ENCODE measurements at regions not wholly inside any gene's neighbourhood (a gene's known extent, or its start where the extent isn't known, plus 50 kb on each side); places are given as distances from the start of the nearest gene placed in this dataset.

DNA sequence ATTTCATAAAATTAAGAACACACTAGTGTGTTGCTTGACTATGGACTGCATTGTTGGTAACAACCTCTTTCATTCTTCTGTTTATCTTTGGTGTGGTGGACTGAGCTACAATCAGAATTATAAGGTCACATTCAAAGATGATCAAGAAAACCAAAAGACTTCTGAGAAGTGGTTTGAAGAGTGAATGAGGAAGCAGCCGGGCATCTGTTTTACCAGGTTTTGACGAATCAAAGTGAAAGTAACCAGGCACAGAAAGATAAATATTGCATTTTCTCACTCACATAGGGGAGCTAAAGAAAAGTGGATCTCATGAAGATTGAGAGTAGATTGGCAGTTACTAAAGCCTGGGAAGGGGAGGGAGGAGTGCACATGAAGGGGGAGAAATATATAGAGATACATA, 589.1 kb downstream of the ZNF608 start:
- no peak for DNase-seq

GRCh38 chr5:124156415-124156996, 589.9 kb downstream of the ZNF608 start:
- DNase-seq: no peak

DNA sequence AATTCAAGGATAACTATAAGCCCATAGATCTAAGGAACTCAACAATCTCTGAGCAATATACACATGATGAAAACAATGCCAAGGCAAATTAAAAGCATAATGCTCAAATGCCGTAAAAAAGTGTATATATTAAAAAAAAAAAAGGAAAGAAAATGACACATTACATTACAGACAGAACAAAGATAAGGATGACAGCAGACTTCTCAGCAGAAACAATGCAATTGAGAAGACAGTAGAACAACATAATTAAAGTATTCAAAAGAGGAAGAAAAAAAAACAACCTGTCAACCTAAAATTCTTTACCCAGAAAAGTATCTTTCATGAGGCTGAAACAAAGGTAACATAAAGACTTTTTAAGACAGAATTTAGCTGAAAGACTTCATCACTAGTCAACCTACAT, 591.7 kb downstream of the ZNF608 start:
- DNase-seq: no peak

- no peak for DNase-seq
Observed at GRCh38 chr5:124153588-124153987, 592.9 kb downstream of the ZNF608 start.

DNA sequence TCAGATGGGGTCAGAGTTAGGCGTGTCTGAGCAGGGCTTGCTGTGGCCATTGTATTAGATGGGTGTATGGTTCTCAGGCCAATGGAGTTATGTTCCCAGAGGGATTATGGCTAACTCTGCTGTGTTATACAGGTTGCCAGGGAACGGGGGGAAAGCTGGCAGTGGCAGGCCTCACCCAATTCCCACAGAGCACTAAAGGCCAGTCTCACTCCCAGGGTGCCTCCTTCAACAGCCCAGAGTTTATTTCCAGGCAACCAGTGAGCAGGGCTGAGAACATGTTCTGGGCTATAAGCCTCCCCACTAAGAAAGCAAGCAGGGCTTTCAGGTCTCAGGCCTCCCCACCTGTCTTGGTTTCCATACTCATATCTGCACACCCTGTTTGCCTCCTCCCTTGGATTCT, 597.9 kb downstream of the ZNF608 start:
- DNase-seq: no peak

DNA sequence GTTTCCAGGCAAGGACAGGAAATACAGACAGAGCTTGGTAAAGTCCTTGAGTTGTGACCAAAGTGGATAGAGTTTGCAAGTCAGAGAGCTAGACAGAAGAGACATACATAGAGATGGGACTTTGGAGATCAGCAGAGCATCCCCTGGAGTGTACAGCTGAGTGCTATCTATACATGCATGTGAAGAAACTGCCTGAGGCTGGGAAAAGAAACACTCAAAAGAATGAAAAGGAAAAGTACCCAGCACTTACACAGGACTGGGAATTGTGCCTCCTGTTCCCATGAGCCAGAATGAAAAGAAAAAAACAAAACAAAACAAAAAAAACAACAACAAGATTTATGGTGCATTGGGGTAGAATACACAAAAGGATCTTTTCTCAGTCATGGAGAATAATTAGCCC, 606.4 kb downstream of the ZNF608 start:
- no peak for DNase-seq

- no peak for DNase-seq
Observed at GRCh38 chr5:124139477-124139876, 607.0 kb downstream of the ZNF608 start.

GRCh38 chr5:124136609-124137008, 609.8 kb downstream of the ZNF608 start:
- no peak for DNase-seq

DNA sequence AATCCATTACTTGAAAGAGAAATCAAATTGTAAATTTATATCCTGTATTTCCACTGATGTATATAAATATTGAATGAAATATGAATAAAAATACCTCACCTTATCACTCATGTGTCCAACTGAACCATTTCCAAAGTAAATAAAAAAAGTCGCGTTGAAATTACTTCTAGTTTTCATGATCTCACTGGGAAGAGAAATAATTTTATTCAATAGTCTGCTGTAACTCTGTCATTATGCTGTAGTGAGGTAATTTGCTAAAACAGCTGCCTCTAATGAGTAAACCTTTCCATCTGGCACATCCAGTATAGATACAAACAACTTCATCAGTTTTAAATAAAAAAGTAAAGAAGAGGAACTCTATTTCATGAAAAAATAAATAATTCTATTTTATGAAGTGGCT, 611.5 kb downstream of the ZNF608 start:
- peak in 1 of 3 experiments; percentile 11 for DNase-seq

GRCh38 chr5:124133406-124133805, 613.0 kb downstream of the ZNF608 start:
- no peak for DNase-seq

GRCh38 chr5:124132843-124133242, 613.6 kb downstream of the ZNF608 start:
- peak in 1 of 3 experiments; percentile 2 for DNase-seq

GRCh38 chr5:124131466-124131865, 615.0 kb downstream of the ZNF608 start:
- peak in 2 of 3 experiments; percentile 22 to 79 for DNase-seq

DNA sequence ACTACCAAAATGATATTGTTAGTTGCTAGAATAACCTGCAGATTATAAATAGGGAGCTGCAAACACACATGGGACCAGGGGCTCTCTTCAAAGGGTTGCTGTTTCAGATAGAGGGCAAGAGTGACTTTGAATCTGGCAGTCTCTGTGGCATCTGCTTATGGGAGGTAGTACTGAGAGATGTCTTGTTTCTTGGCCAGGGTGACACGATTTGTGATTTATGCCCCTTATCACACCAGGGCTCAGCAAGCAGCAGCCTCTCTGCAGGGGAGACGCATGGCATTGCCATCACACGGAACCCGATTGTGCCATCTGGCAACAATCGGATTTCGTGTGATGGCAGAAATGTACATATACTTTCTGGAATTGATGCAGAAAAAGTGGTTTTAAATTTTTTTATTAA, 615.6 kb downstream of the ZNF608 start:
- peak in 2 of 3 experiments; percentile 28 to 66 for DNase-seq

- DNase-seq: no peak
Observed at GRCh38 chr5:124128867-124129266, 616.9 kb downstream of the CSNK1G3 start.

- DNase-seq: no peak
Observed at GRCh38 chr5:124126504-124127217, 614.7 kb downstream of the CSNK1G3 start.

GRCh38 chr5:124124711-124125229, 612.8 kb downstream of the CSNK1G3 start:
- DNase-seq: no peak

DNA sequence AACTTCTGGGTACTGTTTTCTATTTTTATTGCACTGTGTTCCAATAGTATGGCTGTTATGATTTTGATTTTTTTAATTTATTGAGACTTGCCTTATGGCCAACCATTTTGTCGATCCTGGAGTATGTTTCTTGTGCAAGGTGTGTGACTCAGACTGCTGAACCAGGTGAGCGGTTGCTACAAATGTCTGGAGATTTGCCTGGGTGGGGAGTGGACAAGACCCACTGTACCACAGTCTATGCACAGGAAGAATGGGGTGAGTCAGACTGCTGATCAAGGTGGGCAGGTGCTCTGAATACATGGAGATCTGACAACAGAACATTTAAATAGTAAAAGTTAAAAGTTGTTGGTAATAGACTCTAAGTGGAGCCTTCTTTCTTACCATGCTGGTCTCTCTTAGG, 609.2 kb downstream of the CSNK1G3 start:
- DNase-seq: no peak

GRCh38 chr5:124114911-124115310, 602.9 kb downstream of the CSNK1G3 start:
- DNase-seq: peak in 1 of 3 experiments; percentile 8

DNA sequence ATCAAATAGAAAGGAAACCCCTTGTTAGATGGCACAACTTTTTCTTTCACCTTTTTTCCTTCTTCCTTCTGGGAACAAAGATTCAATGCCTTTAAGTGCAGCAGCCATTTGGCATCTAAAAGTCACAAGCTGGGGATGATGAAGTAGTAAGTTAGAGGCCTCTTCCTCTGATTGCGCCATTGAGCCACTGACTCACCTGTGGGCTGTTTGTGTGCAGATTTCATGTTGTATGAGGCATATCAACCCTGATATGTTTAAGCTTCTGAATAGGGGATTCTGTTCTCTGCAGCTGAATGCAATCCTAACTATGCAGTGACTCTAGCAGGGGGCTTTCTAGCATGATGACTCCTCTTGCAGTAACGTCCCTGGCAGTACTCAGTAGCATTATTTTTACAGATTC, 599.9 kb downstream of the CSNK1G3 start:
- DNase-seq: no peak

- DNase-seq: peak in 1 of 3 experiments; percentile 17
Observed at GRCh38 chr5:124110942-124111341, 599.0 kb downstream of the CSNK1G3 start.

- DNase-seq: no peak
Observed at GRCh38 chr5:124105326-124105725, 593.3 kb downstream of the CSNK1G3 start.

GRCh38 chr5:124104821-124105220, 592.8 kb downstream of the CSNK1G3 start:
- DNase-seq: no peak

GRCh38 chr5:124104344-124104743, 592.4 kb downstream of the CSNK1G3 start:
- no peak for DNase-seq

GRCh38 chr5:124103671-124104070, 591.7 kb downstream of the CSNK1G3 start:
- DNase-seq: peak in 1 of 3 experiments; percentile 2
